ENCODE measurements at regions not wholly inside any gene's neighbourhood (a gene's known extent, or its start where the extent isn't known, plus 50 kb on each side); places are given as distances from the start of the nearest gene placed in this dataset.
A peak's percentile ranks its signal among the peaks of the same experiment; 100 is the strongest.

DNA sequence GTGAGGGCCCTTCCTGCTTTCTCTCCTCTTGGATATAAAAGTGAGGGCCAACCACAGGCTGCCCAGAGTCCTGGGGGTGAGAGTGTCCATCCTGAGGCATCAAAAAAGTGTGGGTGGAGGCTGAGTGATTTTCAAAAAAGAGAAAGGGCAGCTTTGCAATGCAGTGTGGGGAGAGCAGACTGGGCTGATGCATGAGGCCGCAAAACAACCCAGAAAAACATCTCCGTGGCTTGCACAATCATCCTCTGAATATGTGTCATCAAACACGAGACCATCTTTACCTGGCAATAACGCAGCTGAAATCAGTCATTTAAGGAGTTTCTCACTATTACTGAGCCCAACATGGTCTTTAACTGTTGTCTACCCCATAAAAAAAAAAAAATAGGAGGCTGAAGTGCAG, 191.2 kb upstream of the SOX4 start:
- Histone ChIP-seq H4K20me1 (ENCODE audit: insufficient read depth, low read length) (no peaks in the 10 kb centered on the region), H3K9me3 (ENCODE audit: insufficient read depth, low read depth, low read length) (no peaks in the 10 kb centered on the region), H3K79me2 (ENCODE audit: insufficient read depth, low read length) (no peaks in the 10 kb centered on the region), H3K36me3 (ENCODE audit: insufficient read depth, low read length) (no peaks in the 10 kb centered on the region), H3K4me2 (ENCODE audit: low read length) (no peak overlapping the region), H3K27ac (ENCODE audit: low read depth, low read length) (no peak overlapping the region), H2AFZ (ENCODE audit: low read depth, low read length) (no peak overlapping the region), H3K9ac (ENCODE audit: low read length) (no peak overlapping the region), H3K4me3 (ENCODE audit: insufficient read depth, low read depth, low read length) (no peak overlapping the region), H3K27me3 (ENCODE audit: insufficient read depth, low read length) (no peaks in the 10 kb centered on the region), H3K4me1 (ENCODE audit: insufficient read depth, low read length) (peaks cover 6% of the 10 kb centered on the region)
- DNase-seq (ENCODE audit: low read depth) (peak; percentile 80), FAIRE-seq (no peak)
- no peaks in the 10 kb centered on the region for H3K36me3 Mint-ChIP-seq (ENCODE audit: low read depth, unreplicated experiment)
- H3K4me1 Mint-ChIP-seq (ENCODE audit: low read depth, unreplicated experiment), result peaks cover 11% of the 10 kb centered on the region
- H3K27me3 Mint-ChIP-seq (ENCODE audit: low read depth, unreplicated experiment), result no peaks in the 10 kb centered on the region
- TF ChIP-seq, protein P1, sequence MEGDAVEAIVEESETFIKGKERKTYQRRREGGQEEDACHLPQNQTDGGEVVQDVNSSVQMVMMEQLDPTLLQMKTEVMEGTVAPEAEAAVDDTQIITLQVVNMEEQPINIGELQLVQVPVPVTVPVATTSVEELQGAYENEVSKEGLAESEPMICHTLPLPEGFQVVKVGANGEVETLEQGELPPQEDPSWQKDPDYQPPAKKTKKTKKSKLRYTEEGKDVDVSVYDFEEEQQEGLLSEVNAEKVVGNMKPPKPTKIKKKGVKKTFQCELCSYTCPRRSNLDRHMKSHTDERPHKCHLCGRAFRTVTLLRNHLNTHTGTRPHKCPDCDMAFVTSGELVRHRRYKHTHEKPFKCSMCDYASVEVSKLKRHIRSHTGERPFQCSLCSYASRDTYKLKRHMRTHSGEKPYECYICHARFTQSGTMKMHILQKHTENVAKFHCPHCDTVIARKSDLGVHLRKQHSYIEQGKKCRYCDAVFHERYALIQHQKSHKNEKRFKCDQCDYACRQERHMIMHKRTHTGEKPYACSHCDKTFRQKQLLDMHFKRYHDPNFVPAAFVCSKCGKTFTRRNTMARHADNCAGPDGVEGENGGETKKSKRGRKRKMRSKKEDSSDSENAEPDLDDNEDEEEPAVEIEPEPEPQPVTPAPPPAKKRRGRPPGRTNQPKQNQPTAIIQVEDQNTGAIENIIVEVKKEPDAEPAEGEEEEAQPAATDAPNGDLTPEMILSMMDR (IDR thresholded peaks at IDR 0.05; ENCODE audit: insufficient read depth, low read depth, low read length), result no peak
- TF ChIP-seq EZH2 (IDR thresholded peaks at IDR 0.05; ENCODE audit: insufficient read depth, low read length), result no peak
- H3K9me3 Mint-ChIP-seq (ENCODE audit: unreplicated experiment), result peaks cover 1% of the 10 kb centered on the region
- H3K27ac Mint-ChIP-seq (ENCODE audit: unreplicated experiment), result no peak overlapping the region
- H3K4me3 Mint-ChIP-seq (ENCODE audit: unreplicated experiment), result no peak overlapping the region

DNA sequence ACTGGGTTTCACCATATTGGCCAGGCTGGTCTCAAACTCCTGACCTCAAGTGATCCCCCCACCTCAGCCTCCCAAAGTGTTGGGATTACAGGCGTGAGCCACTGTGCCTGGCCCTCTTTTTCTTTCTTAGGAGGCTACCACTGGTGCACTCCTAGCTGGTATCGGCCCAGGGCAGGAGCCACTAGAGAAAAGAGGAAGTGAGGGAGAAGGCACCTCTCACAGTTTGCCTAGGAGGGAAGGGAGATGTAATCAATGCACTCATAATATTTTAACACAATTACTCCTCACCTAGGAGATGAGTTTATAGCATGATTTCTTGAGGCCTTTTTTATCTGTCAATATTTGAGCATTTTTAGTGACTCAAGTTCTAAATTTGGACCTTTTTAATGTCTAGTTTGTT, 189.0 kb upstream of the SOX4 start:
- H3K27me3 ChIP-seq (ENCODE audit: insufficient read depth, low read length), result no peaks in the 10 kb centered on the region
- no peak overlapping the region for H3K4me2 ChIP-seq (ENCODE audit: low read length)
- H3K9ac ChIP-seq (ENCODE audit: low read length), result no peak overlapping the region
- no peaks in the 10 kb centered on the region for H4K20me1 ChIP-seq (ENCODE audit: insufficient read depth, low read length)
- FAIRE-seq, result no peak
- TF ChIP-seq EZH2 (IDR thresholded peaks at IDR 0.05; ENCODE audit: insufficient read depth, low read length), result no peak
- TF ChIP-seq, protein P1 (IDR thresholded peaks at IDR 0.05; ENCODE audit: insufficient read depth, low read depth, low read length), result no peak
- H3K9me3 Mint-ChIP-seq (ENCODE audit: unreplicated experiment), result peaks cover 1% of the 10 kb centered on the region
- DNase-seq (ENCODE audit: low read depth), result no peak
- H3K27me3 Mint-ChIP-seq (ENCODE audit: low read depth, unreplicated experiment), result no peaks in the 10 kb centered on the region
- H3K4me3 Mint-ChIP-seq (ENCODE audit: unreplicated experiment), result no peak overlapping the region
- no peak overlapping the region for H3K27ac ChIP-seq (ENCODE audit: low read depth, low read length)
- no peaks in the 10 kb centered on the region for H3K36me3 Mint-ChIP-seq (ENCODE audit: low read depth, unreplicated experiment)
- H3K79me2 ChIP-seq (ENCODE audit: insufficient read depth, low read length), result no peaks in the 10 kb centered on the region
- no peak overlapping the region for H2AFZ ChIP-seq (ENCODE audit: low read depth, low read length)
- H3K4me1 ChIP-seq (ENCODE audit: insufficient read depth, low read length), result peaks cover 6% of the 10 kb centered on the region
- H3K27ac Mint-ChIP-seq (ENCODE audit: unreplicated experiment), result no peak overlapping the region
- H3K9me3 ChIP-seq (ENCODE audit: insufficient read depth, low read depth, low read length), result no peaks in the 10 kb centered on the region
- H3K4me3 ChIP-seq (ENCODE audit: insufficient read depth, low read depth, low read length), result no peak overlapping the region
- H3K4me1 Mint-ChIP-seq (ENCODE audit: low read depth, unreplicated experiment), result peaks cover 5% of the 10 kb centered on the region
- no peaks in the 10 kb centered on the region for H3K36me3 ChIP-seq (ENCODE audit: insufficient read depth, low read length)

DNA sequence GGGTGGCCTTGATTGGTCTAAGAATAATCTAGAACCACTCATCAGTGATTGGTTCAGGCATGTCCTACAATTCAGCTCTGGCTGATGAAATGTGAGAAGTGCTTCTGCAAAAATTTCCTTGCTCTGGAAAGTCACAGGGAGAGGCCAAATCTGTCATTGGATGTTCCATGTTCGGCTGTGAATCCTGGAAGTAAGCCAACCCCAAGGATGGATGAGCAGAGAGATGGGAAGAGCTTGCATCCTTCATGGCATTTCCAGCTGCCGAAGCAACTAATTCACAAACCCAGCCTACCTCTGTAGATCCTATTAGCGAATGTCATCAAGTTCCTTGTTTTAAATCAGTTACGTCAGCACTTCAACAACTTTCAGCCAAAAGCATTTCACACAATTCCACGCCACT, 187.2 kb upstream of the SOX4 start:
- Histone ChIP-seq H3K4me3 (ENCODE audit: insufficient read depth, low read depth, low read length) (no peak overlapping the region), H3K27me3 (ENCODE audit: insufficient read depth, low read length) (no peaks in the 10 kb centered on the region), H3K4me2 (ENCODE audit: low read length) (no peak overlapping the region), H3K9ac (ENCODE audit: low read length) (no peak overlapping the region), H3K79me2 (ENCODE audit: insufficient read depth, low read length) (no peaks in the 10 kb centered on the region), H3K4me1 (ENCODE audit: insufficient read depth, low read length) (peaks cover 6% of the 10 kb centered on the region), H3K9me3 (ENCODE audit: insufficient read depth, low read depth, low read length) (no peaks in the 10 kb centered on the region), H3K36me3 (ENCODE audit: insufficient read depth, low read length) (no peaks in the 10 kb centered on the region), H3K27ac (ENCODE audit: low read depth, low read length) (no peak overlapping the region), H4K20me1 (ENCODE audit: insufficient read depth, low read length) (no peaks in the 10 kb centered on the region), H2AFZ (ENCODE audit: low read depth, low read length) (no peak overlapping the region)
- Mint-ChIP-seq H3K27me3 (ENCODE audit: low read depth, unreplicated experiment) (no peaks in the 10 kb centered on the region), H3K4me1 (ENCODE audit: low read depth, unreplicated experiment) (peaks cover 5% of the 10 kb centered on the region), H3K36me3 (ENCODE audit: low read depth, unreplicated experiment) (no peaks in the 10 kb centered on the region), H3K27ac (ENCODE audit: unreplicated experiment) (no peak overlapping the region), H3K9me3 (ENCODE audit: unreplicated experiment) (peaks cover 1% of the 10 kb centered on the region), H3K4me3 (ENCODE audit: unreplicated experiment) (no peak overlapping the region)
- no peak for DNase-seq (ENCODE audit: low read depth)
- FAIRE-seq, result no peak
- TF ChIP-seq, protein P1 (IDR thresholded peaks at IDR 0.05; ENCODE audit: insufficient read depth, low read depth, low read length), result no peak
- TF ChIP-seq EZH2 (IDR thresholded peaks at IDR 0.05; ENCODE audit: insufficient read depth, low read length), result no peak

Data from astrocyte (in vitro differentiated cells and primary cell).